GM12865 (cell line): ENCODE measurements at regions not wholly inside any gene's neighbourhood (a gene's known extent, or its start where the extent isn't known, plus 50 kb on each side); places are given as distances from the start of the nearest gene placed in this dataset.

Experiments
- DNase-seq: peaks from one replicate; pipeline ENCODE4 v3.0.0; 2010; ENCODE audit warnings: low read depth
- H3K4me3 ChIP-seq: 2 replicates; pipeline ENCODE4 v1.5.1; 2011; ENCODE audit warnings: mild to moderate bottlenecking, low read depth, low read length, control low read depth
- TF ChIP-seq, protein P1 (sequence below): IDR thresholded peaks from 2 replicates; pipeline ENCODE4 v1.5.1; 2011; ENCODE audit warnings: low read length, control low read depth, low read depth, inconsistent platforms; ENCODE audit not compliant: insufficient read depth; ENCODE audit errors: missing control alignments

DNA sequence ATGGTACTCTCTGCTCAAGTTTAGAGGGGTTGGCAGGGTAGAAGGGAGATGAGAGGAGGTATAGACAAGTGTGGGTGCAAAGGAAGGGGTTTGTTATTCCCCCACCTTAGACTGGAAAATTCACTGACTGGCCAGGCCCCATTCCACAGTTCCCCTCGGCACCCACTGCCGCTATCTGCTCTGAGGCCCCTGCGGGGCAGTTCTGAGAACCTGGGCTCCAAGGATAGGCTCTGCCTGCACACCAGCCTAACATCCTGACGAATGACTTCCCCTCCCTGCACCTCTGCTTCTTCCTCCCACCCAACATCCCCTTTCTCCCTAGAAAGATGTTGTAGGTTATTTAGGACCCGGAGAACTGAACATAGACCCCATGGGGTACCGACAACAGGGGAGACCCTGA, 303.9 kb upstream of the HDAC4 start:
- no peak for DNase-seq
- no peak overlapping the region for H3K4me3 ChIP-seq
- TF ChIP-seq, protein P1, sequence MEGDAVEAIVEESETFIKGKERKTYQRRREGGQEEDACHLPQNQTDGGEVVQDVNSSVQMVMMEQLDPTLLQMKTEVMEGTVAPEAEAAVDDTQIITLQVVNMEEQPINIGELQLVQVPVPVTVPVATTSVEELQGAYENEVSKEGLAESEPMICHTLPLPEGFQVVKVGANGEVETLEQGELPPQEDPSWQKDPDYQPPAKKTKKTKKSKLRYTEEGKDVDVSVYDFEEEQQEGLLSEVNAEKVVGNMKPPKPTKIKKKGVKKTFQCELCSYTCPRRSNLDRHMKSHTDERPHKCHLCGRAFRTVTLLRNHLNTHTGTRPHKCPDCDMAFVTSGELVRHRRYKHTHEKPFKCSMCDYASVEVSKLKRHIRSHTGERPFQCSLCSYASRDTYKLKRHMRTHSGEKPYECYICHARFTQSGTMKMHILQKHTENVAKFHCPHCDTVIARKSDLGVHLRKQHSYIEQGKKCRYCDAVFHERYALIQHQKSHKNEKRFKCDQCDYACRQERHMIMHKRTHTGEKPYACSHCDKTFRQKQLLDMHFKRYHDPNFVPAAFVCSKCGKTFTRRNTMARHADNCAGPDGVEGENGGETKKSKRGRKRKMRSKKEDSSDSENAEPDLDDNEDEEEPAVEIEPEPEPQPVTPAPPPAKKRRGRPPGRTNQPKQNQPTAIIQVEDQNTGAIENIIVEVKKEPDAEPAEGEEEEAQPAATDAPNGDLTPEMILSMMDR = no peak

DNA sequence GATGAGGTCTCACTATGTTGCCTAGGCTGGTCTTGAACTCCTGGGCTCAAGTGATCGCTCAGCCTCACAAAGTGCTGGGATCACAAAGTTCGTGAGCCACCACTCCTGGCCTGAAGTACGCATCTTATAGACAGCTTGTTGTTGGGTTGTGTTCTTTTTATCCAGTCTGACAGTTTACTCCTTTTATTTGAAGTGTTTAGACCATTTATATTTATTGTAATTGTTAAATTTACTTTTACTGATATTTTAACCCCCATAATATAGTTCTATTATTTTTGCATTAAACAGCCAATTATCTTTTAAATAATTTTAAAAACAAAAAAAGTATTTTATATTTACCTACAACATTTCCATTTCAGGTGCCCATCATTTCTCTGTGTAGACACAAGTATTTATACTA, 303.0 kb upstream of the HDAC4 start:
- TF ChIP-seq, protein P1 = no peak
- H3K4me3 ChIP-seq = no peak overlapping the region

DNA sequence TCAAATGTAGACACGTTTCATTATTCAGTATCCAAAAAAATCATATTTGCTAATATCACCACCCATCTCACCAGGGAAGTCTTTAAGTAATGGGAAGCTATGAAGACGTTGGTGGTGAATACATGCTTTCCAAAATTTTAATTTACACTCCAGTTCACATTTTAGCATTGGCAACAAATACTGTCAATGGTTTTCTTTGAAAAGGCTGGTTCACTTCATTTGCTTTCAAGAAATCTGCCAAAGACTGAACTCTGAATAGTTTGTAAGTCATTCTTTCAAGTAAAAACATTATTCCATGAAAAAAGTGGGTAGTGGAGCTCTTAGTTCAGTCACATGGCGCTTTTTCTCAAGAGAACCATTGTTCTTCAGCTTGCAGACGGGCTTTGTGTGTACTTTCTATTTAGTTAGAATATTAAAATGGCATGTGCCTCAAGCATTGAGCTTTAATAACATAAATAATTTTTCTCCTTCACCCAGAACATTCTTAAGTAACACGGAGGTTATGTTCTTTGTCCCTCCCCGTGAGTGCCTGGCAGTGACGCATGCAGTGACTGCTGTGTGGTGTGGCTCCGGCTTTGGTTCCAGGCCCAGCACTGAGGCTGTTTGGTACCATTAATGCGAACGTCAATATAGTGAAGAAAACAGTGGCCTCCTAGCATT, 300.0 kb upstream of the HDAC4 start:
- DNase-seq = no peak
- H3K4me3 ChIP-seq = no peak overlapping the region
- TF ChIP-seq, protein P1 = no peak

More for the DNA sequence above, 303.0 kb upstream of the HDAC4 start:
- DNase-seq = no peak

DNA sequence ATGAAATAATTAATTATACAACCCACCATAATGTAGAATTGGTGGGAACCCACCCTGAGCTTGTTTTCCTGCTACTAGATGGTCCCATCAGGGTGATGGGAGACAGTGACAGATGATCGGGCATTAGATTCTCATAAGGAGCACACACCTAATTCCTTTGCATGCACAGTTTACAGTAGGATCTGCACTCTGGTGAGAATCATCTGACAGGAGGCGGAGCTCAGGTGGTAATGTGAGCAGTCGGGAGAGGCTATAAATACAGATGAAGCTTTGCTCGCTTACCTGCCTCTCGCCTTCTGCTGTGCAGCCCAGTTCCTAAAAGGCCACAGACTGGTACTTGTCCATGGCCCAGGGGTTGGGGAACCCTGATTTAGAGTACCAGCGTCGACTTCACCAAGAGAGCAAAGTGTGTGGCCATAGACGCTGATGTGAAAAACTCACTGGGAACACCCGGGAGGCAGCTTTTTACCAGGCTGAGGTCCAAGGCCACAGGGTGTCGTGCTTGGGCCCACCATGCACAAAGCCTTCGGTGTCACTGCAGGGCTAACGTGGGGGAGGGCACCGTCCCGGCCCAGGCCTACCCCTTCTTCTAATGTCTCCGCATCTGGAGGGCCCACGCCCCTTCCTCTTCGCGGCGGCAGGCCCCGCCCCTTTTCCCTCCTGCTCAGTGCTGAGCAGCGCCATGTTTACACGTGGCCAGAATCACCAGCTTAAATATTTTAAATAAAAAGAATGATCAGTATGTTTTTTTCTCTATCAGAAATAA, 296.8 kb upstream of the HDAC4 start:
- H3K4me3 ChIP-seq = no peak overlapping the region
- TF ChIP-seq, protein P1 = no peak
- DNase-seq = no peak

DNA sequence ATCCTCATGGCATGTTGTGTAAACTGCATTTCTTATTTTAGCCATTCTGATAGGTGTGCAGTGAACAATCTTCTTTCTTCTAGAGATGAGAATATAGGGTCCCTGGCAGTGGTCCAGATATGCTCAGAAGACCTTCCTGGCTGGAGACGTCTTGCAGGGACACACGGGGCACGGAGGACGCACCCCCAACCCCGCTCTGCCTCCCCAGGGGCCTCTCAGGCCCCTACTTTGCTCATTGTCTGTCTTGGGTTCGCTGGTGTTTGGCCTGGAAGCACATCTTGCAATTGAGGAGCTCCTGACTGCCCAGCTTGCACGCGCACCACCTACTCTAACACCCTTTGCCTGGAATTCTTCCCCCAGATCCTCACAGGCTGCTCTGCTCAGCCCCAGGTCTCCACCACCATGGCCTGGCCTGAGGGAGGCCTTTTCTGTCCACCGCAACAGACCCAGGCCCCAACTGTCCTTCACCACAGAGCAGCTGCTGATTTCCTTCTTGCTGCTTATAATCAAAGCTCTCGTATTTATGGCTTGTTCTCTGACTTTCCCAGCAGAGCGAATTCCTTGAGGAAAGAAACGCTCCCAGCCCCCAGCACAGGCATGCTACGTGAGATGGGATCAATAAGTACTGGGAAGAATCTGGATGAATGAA, 295.9 kb upstream of the HDAC4 start:
- TF ChIP-seq, protein P1 = no peak
- no peak overlapping the region for H3K4me3 ChIP-seq
- DNase-seq = no peak

DNA sequence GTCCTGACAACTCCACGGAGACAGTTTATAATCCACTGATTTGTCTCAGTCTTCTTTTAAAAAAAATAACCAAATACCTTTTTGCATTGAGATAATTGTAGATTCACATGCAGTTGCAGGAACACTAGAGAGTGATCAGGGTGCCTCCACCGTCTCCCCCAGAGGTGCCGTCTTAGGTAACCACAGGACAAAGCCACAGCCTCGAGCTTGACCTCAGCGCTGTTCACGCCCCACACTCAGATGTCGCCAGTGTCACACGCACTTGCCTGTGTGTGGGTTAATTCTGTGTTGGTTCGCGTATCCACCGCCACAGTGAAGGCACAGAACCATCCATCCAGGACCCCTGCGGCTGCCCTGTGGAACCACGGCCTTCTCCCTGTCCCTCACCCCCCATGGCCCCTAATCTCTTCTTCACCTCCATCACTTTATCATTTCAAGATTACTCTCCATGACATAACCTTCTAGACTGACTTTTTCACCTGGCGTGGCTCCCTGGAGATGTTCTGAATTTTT, 295.0 kb upstream of the HDAC4 start:
- TF ChIP-seq, protein P1 = no peak
- no peak for DNase-seq

More for the DNA sequence above, 295.0 kb upstream of the HDAC4 start:
- no peak overlapping the region for H3K4me3 ChIP-seq
